Stomach (tissue), 4 donors: ENCODE measurements at regions not wholly inside any gene's neighbourhood (a gene's known extent, or its start where the extent isn't known, plus 50 kb on each side); places are given as distances from the start of the nearest gene placed in this dataset.

Experiments
- EP300 ChIP-seq: sonication (generic); formaldehyde crosslinking; IDR thresholded peaks from one replicate; pipeline ENCODE4 v1.6.1; 2017; ENCODE audit warnings: antibody characterized with exemption
- POLR2A ChIP-seq, 4 donors: fragments of 450-650 bp; IDR thresholded peaks; one replicate each; pipeline ENCODE4 v1.6.1; 2016; ENCODE audit warnings: antibody characterized with exemption in 4 of 4, control low read depth in 2 of 4, mild to moderate bottlenecking in 1 of 4, moderate library complexity in 1 of 4

- TF ChIP-seq POLR2A (IDR thresholded peaks at IDR 0.05) = no peak
- TF ChIP-seq EP300 = no peak
These were observed 1224.9 kb upstream of the SPRY2 start for GRCh38 chr13:81565849-81566248.
